Transverse colon (tissue), 3 donors: ENCODE measurements at regions not wholly inside any gene's neighbourhood (a gene's known extent, or its start where the extent isn't known, plus 50 kb on each side); places are given as distances from the start of the nearest gene placed in this dataset.

Source experiments
- CTCF ChIP-seq, 5 experiments: fragments of 200-600 bp in 3 of 5; fragments of 450-650 bp in 2 of 5; sonication (generic) in 3 of 5; IDR thresholded peaks; 1 replicate in 2 of 5; 2 replicates in 3 of 5; pipeline ENCODE4 v1.5.1; 2016 to 2017; ENCODE audit warnings: antibody characterized with exemption in 5 of 5, inconsistent platforms in 3 of 5, mild to moderate bottlenecking in 2 of 5, moderate library complexity in 1 of 5
- POLR2A ChIP-seq: fragments of 450-650 bp; IDR thresholded peaks from one replicate; pipeline ENCODE4 v1.6.1; 2016; ENCODE audit warnings: antibody characterized with exemption, mild to moderate bottlenecking, moderate library complexity

GRCh38 chr1:191026828-191027227 lies 549.2 kb upstream of the BRINP3 start:
- TF ChIP-seq POLR2A: no peak
- TF ChIP-seq CTCF (IDR thresholded peaks at IDR 0.05): no peak
